ENCODE measurements at regions not wholly inside any gene's neighbourhood (a gene's known extent, or its start where the extent isn't known, plus 50 kb on each side); places are given as distances from the start of the nearest gene placed in this dataset.

GRCh38 chr5:29852329-29852728, 1341.2 kb upstream of the CDH6 start:
- no peak for TF ChIP-seq CTCF (IDR thresholded peaks at IDR 0.05)
- no peak for TF ChIP-seq POLR2A (IDR thresholded peaks at IDR 0.05)

Data from testis (tissue), 2 donors.